Mammary epithelial cell (primary cell): ENCODE measurements at regions not wholly inside any gene's neighbourhood (a gene's known extent, or its start where the extent isn't known, plus 50 kb on each side); places are given as distances from the start of the nearest gene placed in this dataset.

ENCODE experiments used
- CTCF ChIP-seq, 2 donors: IDR thresholded peaks in 1 of 2; conservative IDR thresholded peaks in 1 of 2; 2 replicates each; pipeline ENCODE4 v1.5.1; 2011 to 2012; ENCODE audit warnings: inconsistent platforms in 2 of 2, low read length in 2 of 2, mild to moderate bottlenecking in 2 of 2, control low read depth in 1 of 2, low read depth in 1 of 2; ENCODE audit not compliant: insufficient read depth in 1 of 2; ENCODE audit errors: extremely low read depth in 1 of 2
- EZH2 ChIP-seq: IDR thresholded peaks from 2 replicates; pipeline ENCODE4 v1.6.1; 2012; ENCODE audit warnings: low read length, inconsistent platforms, borderline replicate concordance

- TF ChIP-seq CTCF (conservative IDR thresholded peaks at IDR 0.05 in 1 of 2, IDR thresholded peaks at IDR 0.05 in 1 of 2; ENCODE audit: extremely low read depth in 1 of 2, insufficient read depth in 1 of 2, low read depth in 1 of 2, low read length in 2 of 2) = no peak
- TF ChIP-seq EZH2 = no peak
Measured at GRCh38 chr6:19608546-19608945, 228.6 kb upstream of the ID4 start.
